ENCODE measurements at regions not wholly inside any gene's neighbourhood (a gene's known extent, or its start where the extent isn't known, plus 50 kb on each side); places are given as distances from the start of the nearest gene placed in this dataset.

DNA sequence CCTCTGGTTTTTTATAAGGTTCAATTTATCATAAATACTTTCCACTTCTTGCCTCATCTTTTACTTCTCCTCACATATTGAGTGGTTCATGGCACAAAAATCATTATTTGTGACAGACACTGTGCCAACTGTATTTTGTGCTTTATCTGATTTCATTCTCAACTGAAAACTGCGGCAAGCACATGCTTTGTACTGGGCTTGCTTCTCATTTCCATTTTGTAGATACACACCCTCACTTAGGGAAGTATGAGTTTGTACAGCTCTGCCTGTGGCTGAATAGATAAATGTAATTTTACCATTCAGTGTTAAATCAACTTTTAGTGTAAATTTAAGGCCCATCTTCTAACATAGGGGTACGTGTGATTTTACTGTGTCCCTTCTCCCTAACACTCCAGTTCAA is 83.6 kb downstream of the ANXA2R start:
- TF ChIP-seq YY1 (IDR thresholded peaks at IDR 0.05; ENCODE audit: insufficient read depth, insufficient read length): no peak
- TF ChIP-seq ZNF274 (IDR thresholded peaks at IDR 0.05; ENCODE audit: low read depth, low read length): no peak
- no peak for TF ChIP-seq SUZ12 (IDR thresholded peaks at IDR 0.05; ENCODE audit: extremely low read depth, insufficient read depth, insufficient read length)
